LoVo (cell line): ENCODE measurements at regions not wholly inside any gene's neighbourhood (a gene's known extent, or its start where the extent isn't known, plus 50 kb on each side); places are given as distances from the start of the nearest gene placed in this dataset.

ENCODE experiments used
- DNase-seq: peaks from one replicate; pipeline ENCODE4 v3.0.0-alpha.2; 2016; ENCODE audit warnings: low spot score

- DNase-seq = no peak
Measured at GRCh38 chr20:25135031-25135430, 53.1 kb upstream of the VSX1 start.

DNA sequence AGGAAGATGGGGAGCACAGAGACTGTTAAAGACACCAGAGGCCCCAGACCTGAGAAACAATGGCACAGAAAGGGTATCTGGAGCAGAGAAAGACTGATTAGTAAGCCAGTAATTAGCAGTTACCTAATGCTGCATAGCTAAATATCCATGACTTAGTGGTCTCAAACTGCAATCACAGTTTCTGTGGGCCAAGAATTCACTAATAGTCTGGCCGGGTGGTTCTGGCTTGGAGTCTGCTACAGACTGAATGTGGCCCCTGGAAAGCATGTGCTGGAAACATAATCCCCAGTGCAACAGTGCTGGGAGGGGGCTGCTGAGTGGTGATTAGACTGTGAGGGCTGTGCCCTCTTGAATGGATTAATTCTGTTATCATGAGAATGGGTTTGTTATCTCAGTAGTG lies 54.1 kb upstream of the VSX1 start:
- DNase-seq = no peak

DNA sequence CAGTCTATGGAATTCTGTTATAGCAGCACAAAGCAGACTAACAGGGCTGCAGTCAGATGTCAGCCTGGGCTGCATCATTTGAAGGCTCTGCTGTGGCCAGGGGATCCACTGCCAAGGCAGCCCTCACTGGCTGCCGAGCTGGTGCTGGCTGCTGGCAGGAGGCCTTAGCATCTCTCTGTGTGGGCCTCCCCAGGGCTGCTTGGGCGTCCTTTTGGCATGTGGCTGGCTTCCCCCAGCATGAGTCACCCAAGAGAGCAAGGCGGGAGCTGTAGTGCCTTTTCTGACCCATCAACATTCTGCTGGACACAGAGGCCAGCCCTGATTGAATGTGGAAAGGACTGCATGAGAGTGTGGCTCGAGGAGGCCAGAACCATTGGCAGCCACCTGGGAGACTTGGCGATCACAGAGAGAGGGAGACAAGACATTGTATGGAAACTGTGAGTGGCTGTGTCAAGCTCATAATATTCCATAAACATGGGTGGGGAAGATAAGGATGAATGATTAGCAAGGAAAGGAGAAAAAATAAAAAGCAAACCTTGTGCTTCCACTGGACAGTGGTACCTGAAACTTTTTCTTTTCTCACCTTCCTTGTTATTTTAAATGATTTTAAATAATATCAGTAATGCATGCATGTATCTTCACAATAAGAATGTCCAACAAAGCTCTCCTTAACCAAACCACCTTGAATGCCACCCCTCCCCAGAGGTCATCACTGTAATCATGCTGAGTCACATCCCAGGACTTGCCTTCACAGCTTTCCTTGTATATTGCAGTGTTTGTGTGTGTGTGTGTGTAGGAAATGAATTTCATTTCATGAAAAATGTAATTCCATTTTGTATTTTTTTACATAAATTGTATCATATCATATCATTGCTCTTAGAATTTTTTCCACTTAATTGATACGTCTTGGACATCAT lies 55.0 kb upstream of the VSX1 start:
- DNase-seq = peak; percentile 64

DNA sequence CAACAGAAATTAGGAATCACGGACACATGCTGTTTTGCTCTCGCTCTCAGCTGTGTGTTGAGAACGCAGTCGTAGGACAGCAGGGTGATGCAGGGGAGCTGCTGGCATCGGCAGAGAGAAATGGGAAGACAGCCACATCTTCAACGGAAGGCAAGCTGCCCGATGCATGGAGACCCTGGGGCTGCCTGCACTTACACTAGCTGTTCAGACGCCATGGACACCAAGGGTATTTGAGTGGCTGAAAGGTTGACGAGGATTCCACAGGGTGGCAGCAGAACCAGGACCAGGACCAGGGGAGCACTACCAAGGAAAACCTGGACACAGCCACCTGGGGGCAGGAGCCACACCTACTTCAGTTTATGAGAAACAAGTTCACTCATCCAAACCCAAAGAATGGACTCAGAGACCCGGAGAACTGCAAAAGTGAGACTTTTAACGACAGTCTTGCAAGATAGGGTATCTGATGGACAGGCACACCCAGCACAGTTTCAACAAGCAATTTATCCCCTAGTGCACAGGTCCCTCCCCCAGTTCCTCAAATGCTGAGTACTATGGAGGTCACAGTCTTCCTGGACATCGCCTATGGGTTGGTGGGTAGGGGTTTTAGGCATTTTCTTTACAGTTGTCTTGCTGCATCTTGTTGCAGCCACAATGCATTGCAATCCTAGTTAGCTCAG lies 56.3 kb upstream of the ENTPD6 start:
- DNase-seq = peak; percentile 6

DNA sequence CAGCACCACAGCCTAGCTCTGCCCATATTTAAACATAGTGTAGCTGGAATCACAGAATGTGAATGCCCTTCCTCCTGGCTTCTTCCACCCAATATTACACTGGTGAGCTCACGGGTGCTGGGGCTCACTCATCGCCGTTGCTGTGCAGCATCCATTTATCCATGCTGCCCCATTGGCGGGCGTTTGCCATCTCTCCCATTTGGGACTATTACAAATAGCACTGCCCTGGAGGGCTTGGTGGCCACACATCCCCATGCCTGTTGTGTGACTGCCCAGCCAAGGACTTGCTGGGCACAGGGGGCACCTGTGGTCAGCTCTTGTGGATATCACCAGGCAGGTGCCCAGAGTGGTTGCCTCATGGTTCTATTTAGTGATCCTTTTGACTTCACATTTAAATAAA lies 54.5 kb upstream of the ENTPD6 start:
- no peak for DNase-seq

DNA sequence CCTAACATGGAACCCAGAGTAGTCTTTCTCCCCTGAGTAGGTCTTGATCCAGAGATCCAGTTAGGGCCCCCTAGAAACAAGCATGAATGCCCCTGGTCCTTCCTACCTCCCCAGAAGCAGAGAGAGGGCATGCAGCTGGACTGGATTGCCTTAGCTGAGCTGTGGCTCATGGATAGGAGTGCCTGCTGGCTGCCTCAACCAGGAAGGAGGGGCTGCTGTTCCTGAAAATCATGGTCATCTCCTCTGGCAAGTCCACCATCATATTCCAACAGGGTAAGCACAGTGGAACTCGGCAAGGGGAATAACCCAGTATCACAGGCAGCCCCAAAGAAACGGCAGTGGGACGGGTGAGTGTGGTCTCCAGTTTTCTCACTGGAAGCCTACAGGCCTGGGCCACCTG lies 53.1 kb upstream of the ENTPD6 start:
- DNase-seq = no peak

DNA sequence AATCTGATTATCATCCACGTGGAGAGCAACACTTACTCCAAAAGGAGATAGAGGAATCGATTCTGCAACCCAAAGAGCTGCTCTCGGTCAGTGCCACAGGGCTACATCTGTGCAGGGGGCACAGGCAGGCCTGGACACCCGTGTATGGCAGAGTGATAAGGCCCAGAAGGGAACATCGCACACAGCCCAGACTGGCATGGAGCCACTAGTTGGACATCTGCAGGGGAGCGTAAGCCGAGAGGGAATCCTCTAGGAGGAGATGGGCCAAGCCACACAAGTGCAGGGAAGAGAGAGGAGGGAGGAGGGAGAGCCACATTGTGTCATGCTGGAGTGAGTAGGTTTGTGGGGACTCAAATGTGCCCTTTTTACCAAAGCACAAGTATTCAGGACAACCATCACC lies 50.4 kb upstream of the ENTPD6 start:
- no peak for DNase-seq
